ENCODE measurements at regions not wholly inside any gene's neighbourhood (a gene's known extent, or its start where the extent isn't known, plus 50 kb on each side); places are given as distances from the start of the nearest gene placed in this dataset.

GRCh38 chr16:51313198-51313597 lies 162.1 kb upstream of the SALL1 start:
- CTCF ChIA-PET = no interaction called here
- POLR2A ChIA-PET = no interaction called here

GRCh38 chr16:51312363-51313150 lies 161.5 kb upstream of the SALL1 start:
- CTCF ChIA-PET = no interaction called here
- POLR2A ChIA-PET = no interaction called here

- POLR2A ChIA-PET = no interaction called here
- CTCF ChIA-PET = no interaction called here
Observed at GRCh38 chr16:51310159-51310558, 159.1 kb upstream of the SALL1 start.

GRCh38 chr16:51306886-51307595 lies 156.0 kb upstream of the SALL1 start:
- ChIA-PET POLR2A (no interaction called here), CTCF (no interaction called here)

GRCh38 chr16:51306116-51306515 lies 155.0 kb upstream of the SALL1 start:
- ChIA-PET CTCF (no interaction called here), POLR2A (no interaction called here)

- POLR2A ChIA-PET = no interaction called here
Observed at GRCh38 chr16:51305337-51305736, 154.3 kb upstream of the SALL1 start.

GRCh38 chr16:51302042-51302441 lies 151.0 kb upstream of the SALL1 start:
- POLR2A ChIA-PET = no interaction called here
- CTCF ChIA-PET = no interaction called here

More at GRCh38 chr16:51305337-51305736, 154.3 kb upstream of the SALL1 start:
- CTCF ChIA-PET = no interaction called here

GRCh38 chr16:51298800-51299199 lies 147.7 kb upstream of the SALL1 start:
- ChIA-PET POLR2A (no interaction called here), CTCF (no interaction called here)

GRCh38 chr16:51290442-51291285 lies 139.6 kb upstream of the SALL1 start:
- ChIA-PET CTCF (no interaction called here), POLR2A (no interaction called here)

- CTCF ChIA-PET = no interaction called here
- POLR2A ChIA-PET = no interaction called here
Observed at GRCh38 chr16:51289336-51289735, 138.3 kb upstream of the SALL1 start.

GRCh38 chr16:51287121-51287755 lies 136.2 kb upstream of the SALL1 start:
- POLR2A ChIA-PET = no interaction called here
- CTCF ChIA-PET = no interaction called here

GRCh38 chr16:51286272-51286671 lies 135.2 kb upstream of the SALL1 start:
- ChIA-PET CTCF (no interaction called here), POLR2A (no interaction called here)

GRCh38 chr16:51276336-51276735 lies 125.3 kb upstream of the SALL1 start:
- POLR2A ChIA-PET = no interaction called here
- CTCF ChIA-PET = no interaction called here

GRCh38 chr16:51272420-51272819 lies 121.3 kb upstream of the SALL1 start:
- POLR2A ChIA-PET = no interaction called here

GRCh38 chr16:51271156-51271701 lies 120.2 kb upstream of the SALL1 start:
- ChIA-PET CTCF (no interaction called here), POLR2A (no interaction called here)

More at GRCh38 chr16:51272420-51272819, 121.3 kb upstream of the SALL1 start:
- CTCF ChIA-PET = no interaction called here

GRCh38 chr16:51268237-51268636 lies 117.2 kb upstream of the SALL1 start:
- POLR2A ChIA-PET = no interaction called here
- CTCF ChIA-PET = no interaction called here

- POLR2A ChIA-PET = no interaction called here
- CTCF ChIA-PET = interaction anchor here (0.6 kb wide), 1 partner anchor 10 kb away, joined by 4 read pairs; no protein-coding TSS in a partner anchor
Observed at GRCh38 chr16:51267681-51268080, 116.6 kb upstream of the SALL1 start.

GRCh38 chr16:51262428-51262827 lies 111.4 kb upstream of the SALL1 start:
- POLR2A ChIA-PET = no interaction called here
- CTCF ChIA-PET = no interaction called here

GRCh38 chr16:51261919-51262318 lies 110.8 kb upstream of the SALL1 start:
- CTCF ChIA-PET = no interaction called here
- POLR2A ChIA-PET = no interaction called here

GRCh38 chr16:51255349-51255972 lies 104.4 kb upstream of the SALL1 start:
- ChIA-PET POLR2A (no interaction called here), CTCF (no interaction called here)
